Heart left ventricle (tissue), 13 donors: ENCODE measurements at regions not wholly inside any gene's neighbourhood (a gene's known extent, or its start where the extent isn't known, plus 50 kb on each side); places are given as distances from the start of the nearest gene placed in this dataset.

Experiments used
- POLR2A ChIP-seq, 2 donors: fragments of 450-650 bp; IDR thresholded peaks; one replicate each; pipeline ENCODE4 v1.6.1; 2017; ENCODE audit warnings: antibody characterized with exemption in 2 of 2, mild to moderate bottlenecking in 2 of 2, moderate library complexity in 2 of 2
- TF ChIP-seq, protein P1 (sequence below), 12 donors: fragments of 200-600 bp; sonication (generic) in 4 of 12; IDR thresholded peaks; one replicate each; pipeline versions ENCODE4 v1.5.0 to v1.8.0; 2018 to 2022; ENCODE audit warnings: antibody characterized with exemption in 12 of 12, mild to moderate bottlenecking in 5 of 12
- donor health status: ischemic (EF 13 %, LVEDD 7.1; RV severe dilation, severe dysfunction).
- donor health status: DM: no; HTN: yes; CAD: no.
- donor health status: DM: no; HTN: no; CAD: no.
- donor health status: ischemic (EF 25% LVEDD 6.9; RV normal size, moderate dysfunction).
- donor health status: ischemic (EF 25% LVEDD 5.7; RV mildly dilated, moderate dysfunction).
- donor health status: ischemic (EF 35%, LVEDD 5.7; RV mildly dilated, moderate dysfunction).
- donor health status: nonischemic (EF 11% LVEDD 7.7; RV severe dilation, severe dysfunction).
- donor health status: DM: yes; HTN: yes; CAD: no.
- donor health status: PGD.
- donor health status: ischemic (EF 29% LVEDD 5.4; RV normal size, mild dysfunction).
- donor health status: nonischemic (EF 23%, LVEDD 6.1; RV moderate dilation, normal function).

DNA sequence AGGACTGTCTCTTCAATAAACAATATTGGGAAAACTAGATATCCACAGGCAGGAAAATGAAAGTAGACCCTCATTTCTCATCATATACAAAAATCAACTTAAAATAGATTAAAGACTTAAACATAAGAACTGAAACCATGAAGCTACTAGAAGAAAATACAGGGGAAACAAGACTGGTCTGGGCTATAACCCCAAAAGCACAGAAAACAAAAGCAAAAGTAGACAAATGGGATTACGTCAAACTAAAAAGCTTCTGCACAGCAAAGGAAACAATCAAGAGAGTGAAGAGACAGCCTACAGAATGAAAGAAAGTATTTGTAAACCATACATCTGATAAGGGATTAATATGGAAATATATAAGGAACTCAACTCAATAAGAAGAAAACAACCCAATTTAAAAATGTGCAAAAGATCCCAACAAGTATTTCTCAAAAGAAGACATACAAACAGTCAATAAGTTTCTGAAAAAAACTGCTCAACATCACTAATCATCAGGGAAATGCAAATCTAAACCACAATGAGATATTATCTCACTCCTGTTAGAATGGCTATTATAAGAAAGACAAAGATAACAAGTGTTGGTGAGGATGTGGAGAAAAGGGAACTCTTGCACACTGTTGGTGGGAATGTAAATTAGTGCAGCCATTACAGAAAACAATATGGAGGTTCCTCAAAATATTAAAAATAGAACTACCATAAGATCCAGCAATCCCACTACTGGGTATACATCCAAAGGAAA, 325.3 kb upstream of the RASGEF1B start:
- TF ChIP-seq, protein P1, sequence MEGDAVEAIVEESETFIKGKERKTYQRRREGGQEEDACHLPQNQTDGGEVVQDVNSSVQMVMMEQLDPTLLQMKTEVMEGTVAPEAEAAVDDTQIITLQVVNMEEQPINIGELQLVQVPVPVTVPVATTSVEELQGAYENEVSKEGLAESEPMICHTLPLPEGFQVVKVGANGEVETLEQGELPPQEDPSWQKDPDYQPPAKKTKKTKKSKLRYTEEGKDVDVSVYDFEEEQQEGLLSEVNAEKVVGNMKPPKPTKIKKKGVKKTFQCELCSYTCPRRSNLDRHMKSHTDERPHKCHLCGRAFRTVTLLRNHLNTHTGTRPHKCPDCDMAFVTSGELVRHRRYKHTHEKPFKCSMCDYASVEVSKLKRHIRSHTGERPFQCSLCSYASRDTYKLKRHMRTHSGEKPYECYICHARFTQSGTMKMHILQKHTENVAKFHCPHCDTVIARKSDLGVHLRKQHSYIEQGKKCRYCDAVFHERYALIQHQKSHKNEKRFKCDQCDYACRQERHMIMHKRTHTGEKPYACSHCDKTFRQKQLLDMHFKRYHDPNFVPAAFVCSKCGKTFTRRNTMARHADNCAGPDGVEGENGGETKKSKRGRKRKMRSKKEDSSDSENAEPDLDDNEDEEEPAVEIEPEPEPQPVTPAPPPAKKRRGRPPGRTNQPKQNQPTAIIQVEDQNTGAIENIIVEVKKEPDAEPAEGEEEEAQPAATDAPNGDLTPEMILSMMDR (IDR thresholded peaks at IDR 0.05), result no peak
- TF ChIP-seq POLR2A (IDR thresholded peaks at IDR 0.05), result no peak
